Gastroesophageal sphincter (tissue), 3 donors: ENCODE measurements at regions not wholly inside any gene's neighbourhood (a gene's known extent, or its start where the extent isn't known, plus 50 kb on each side); places are given as distances from the start of the nearest gene placed in this dataset.

Source experiments
- CTCF ChIP-seq, 4 experiments: fragments of 200-600 bp in 2 of 4; fragments of 450-650 bp in 2 of 4; sonication (generic) in 1 of 4; IDR thresholded peaks; one replicate each; pipeline ENCODE4 v1.5.1; 2017 to 2019; ENCODE audit warnings: antibody characterized with exemption in 4 of 4, mild to moderate bottlenecking in 2 of 4, moderate library complexity in 2 of 4
- POLR2A ChIP-seq, 2 donors: fragments of 450-650 bp; IDR thresholded peaks; one replicate each; pipeline ENCODE4 v1.6.1; 2017; ENCODE audit warnings: antibody characterized with exemption in 2 of 2, mild to moderate bottlenecking in 2 of 2, moderate library complexity in 1 of 2
- POLR2AphosphoS5 ChIP-seq: sonication (generic); formaldehyde crosslinking; IDR thresholded peaks from one replicate; pipeline ENCODE4 v1.6.1; 2017; ENCODE audit warnings: antibody characterized with exemption

- no peak for TF ChIP-seq CTCF (IDR thresholded peaks at IDR 0.05)
- TF ChIP-seq POLR2A (IDR thresholded peaks at IDR 0.05): no peak
- no peak for TF ChIP-seq POLR2AphosphoS5
Measured at GRCh38 chr13:54317722-54318121, 1289.1 kb downstream of the OLFM4 start.
